Natural killer cell (primary cell): ENCODE measurements at regions not wholly inside any gene's neighbourhood (a gene's known extent, or its start where the extent isn't known, plus 50 kb on each side); places are given as distances from the start of the nearest gene placed in this dataset.

Experiments used
- ATAC-seq, 3 donors: fragments of 150-1000 bp in 2 of 3; fragments of 200-7000 bp in 1 of 3; cut with Tn5 transposase; 1 replicate in 1 of 3; 2 replicates in 2 of 3; pipeline ENCODE4 v1.10.0; 2021; ENCODE audit warnings: mild to moderate bottlenecking in 2 of 3, moderate library complexity in 2 of 3
- DNase-seq, 2 donors: peaks; one replicate each; pipeline versions ENCODE4 v3.0.0 to v3.0.0-alpha.2; 2013 to 2021; ENCODE audit warnings: mixed read lengths in 1 of 2
- H3K27ac ChIP-seq: one replicate; pipeline ENCODE4 v1.5.1; 2013; ENCODE audit warnings: mild to moderate bottlenecking, low read length
- H3K27me3 ChIP-seq: one replicate; pipeline ENCODE4 v1.6.1; 2013; ENCODE audit warnings: low read length; ENCODE audit not compliant: control insufficient read depth, insufficient read depth
- H3K36me3 ChIP-seq: one replicate; pipeline ENCODE4 v1.6.1; 2013; ENCODE audit warnings: low read length; ENCODE audit not compliant: control insufficient read depth, insufficient read depth
- H3K4me1 ChIP-seq: one replicate; pipeline ENCODE4 v1.6.1; 2013; ENCODE audit warnings: low read length; ENCODE audit not compliant: control insufficient read depth, insufficient read depth
- H3K4me3 ChIP-seq: one replicate; pipeline ENCODE4 v1.5.1; 2013; ENCODE audit warnings: low read length
- H3K9me3 ChIP-seq: one replicate; pipeline ENCODE4 v1.6.1; 2013; ENCODE audit warnings: low read length; ENCODE audit not compliant: control insufficient read depth, insufficient read depth
- H3K27ac Mint-ChIP-seq, 2 donors: one replicate each; pipeline ENCODE4 v1.8.0; 2022; ENCODE audit warnings: mild to moderate bottlenecking in 2 of 2, mixed read lengths in 2 of 2, moderate library complexity in 1 of 2
- H3K27me3 Mint-ChIP-seq, 2 donors: one replicate each; pipeline ENCODE4 v1.8.0; 2022; ENCODE audit warnings: low read depth in 2 of 2, mixed read lengths in 2 of 2
- H3K36me3 Mint-ChIP-seq: one replicate; pipeline ENCODE4 v1.8.0; 2022; ENCODE audit warnings: mixed read lengths
- H3K4me1 Mint-ChIP-seq, 2 donors: one replicate each; pipeline ENCODE4 v1.8.0; 2022; ENCODE audit warnings: mixed read lengths in 2 of 2
- H3K4me3 Mint-ChIP-seq: one replicate; pipeline ENCODE4 v1.8.0; 2022; ENCODE audit warnings: mild to moderate bottlenecking, moderate library complexity, mixed read lengths
- H3K9me3 Mint-ChIP-seq, 2 donors: one replicate each; pipeline ENCODE4 v1.8.0; 2022; ENCODE audit warnings: mixed read lengths in 2 of 2
- WGBS: methylation state at CpG from one replicate; pipeline ENCODE4 v1.1.7; 2013; ENCODE audit warnings: missing lambda C conversion rate; ENCODE audit not compliant: insufficient coverage; 5-methylcytosine and 5-hydroxymethylcytosine counted together
- intact Hi-C: fragments of 100-400 bp; cut with micrococcal nuclease; formaldehyde crosslinking; loops from one replicate; pipeline ENCODE4 v1.14.2; 2022
- TF ChIP-seq, protein P1 (sequence below): fragments of 200-600 bp; IDR thresholded peaks from one replicate; pipeline ENCODE4 v1.8.0; 2022; ENCODE audit warnings: antibody characterized with exemption

- H3K4me3 ChIP-seq, result no peak overlapping the region
- Mint-ChIP-seq H3K4me3 (no peak overlapping the region), H3K9me3 (peaks cover 0 to 2% of the 10 kb centered on the region in 2 donors), H3K36me3 (no peaks in the 10 kb centered on the region), H3K27ac (no peak overlapping the region), H3K27me3 (no peaks in the 10 kb centered on the region), H3K4me1 (no peaks in the 10 kb centered on the region)
- WGBS, result 100% methylated on average over 2 of the region's 3 CpGs
- ATAC-seq (no peak), DNase-seq (no peak)
- intact Hi-C loops, result no loop called here
- TF ChIP-seq, protein P1, sequence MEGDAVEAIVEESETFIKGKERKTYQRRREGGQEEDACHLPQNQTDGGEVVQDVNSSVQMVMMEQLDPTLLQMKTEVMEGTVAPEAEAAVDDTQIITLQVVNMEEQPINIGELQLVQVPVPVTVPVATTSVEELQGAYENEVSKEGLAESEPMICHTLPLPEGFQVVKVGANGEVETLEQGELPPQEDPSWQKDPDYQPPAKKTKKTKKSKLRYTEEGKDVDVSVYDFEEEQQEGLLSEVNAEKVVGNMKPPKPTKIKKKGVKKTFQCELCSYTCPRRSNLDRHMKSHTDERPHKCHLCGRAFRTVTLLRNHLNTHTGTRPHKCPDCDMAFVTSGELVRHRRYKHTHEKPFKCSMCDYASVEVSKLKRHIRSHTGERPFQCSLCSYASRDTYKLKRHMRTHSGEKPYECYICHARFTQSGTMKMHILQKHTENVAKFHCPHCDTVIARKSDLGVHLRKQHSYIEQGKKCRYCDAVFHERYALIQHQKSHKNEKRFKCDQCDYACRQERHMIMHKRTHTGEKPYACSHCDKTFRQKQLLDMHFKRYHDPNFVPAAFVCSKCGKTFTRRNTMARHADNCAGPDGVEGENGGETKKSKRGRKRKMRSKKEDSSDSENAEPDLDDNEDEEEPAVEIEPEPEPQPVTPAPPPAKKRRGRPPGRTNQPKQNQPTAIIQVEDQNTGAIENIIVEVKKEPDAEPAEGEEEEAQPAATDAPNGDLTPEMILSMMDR, result no peak
- H3K27ac ChIP-seq, result no peak overlapping the region
- H3K27me3 ChIP-seq, result no peaks in the 10 kb centered on the region
- H3K9me3 ChIP-seq, result no peaks in the 10 kb centered on the region
- no peaks in the 10 kb centered on the region for H3K36me3 ChIP-seq
- no peaks in the 10 kb centered on the region for H3K4me1 ChIP-seq
Observed at GRCh38 chr4:107182347-107182746, 146.2 kb upstream of the DKK2 start.

DNA sequence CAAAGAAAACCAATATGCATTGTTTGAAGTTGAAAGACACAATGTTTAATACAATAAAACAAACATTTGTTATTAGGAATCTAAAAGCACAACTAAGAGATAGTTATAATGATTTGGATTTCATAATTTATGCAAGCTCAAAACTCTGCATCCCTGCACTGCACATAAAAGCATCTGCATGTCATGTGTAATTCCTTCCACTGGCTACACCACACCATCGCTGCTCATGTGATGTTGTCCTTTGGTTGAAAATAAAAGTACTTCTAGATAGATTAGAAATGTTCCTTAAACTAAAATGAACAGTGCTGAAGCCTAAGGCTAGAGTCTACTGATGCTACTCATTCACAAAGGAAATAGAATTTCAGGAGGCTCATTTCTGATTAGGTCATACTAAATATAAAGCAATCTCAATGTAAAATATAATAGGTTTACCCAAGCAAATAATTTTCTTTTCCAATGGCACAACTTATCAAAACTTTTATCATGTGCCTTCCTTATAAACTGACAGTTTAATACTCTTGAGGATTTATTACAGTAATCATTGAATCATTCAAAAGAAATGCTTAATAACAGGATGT lies 130.8 kb upstream of the DKK2 start:
- no peak overlapping the region for H3K4me3 ChIP-seq
- H3K27ac ChIP-seq, result no peak overlapping the region
- Mint-ChIP-seq H3K27ac (no peak overlapping the region), H3K4me1 (no peaks in the 10 kb centered on the region), H3K4me3 (no peak overlapping the region), H3K9me3 (peaks cover 9 to 13% of the 10 kb centered on the region in 2 donors), H3K36me3 (peaks cover 11% of the 10 kb centered on the region), H3K27me3 (no peaks in the 10 kb centered on the region)
- H3K27me3 ChIP-seq, result no peaks in the 10 kb centered on the region
- H3K9me3 ChIP-seq, result no peaks in the 10 kb centered on the region
- no peak for ATAC-seq
- DNase-seq, result no peak
- TF ChIP-seq, protein P1, result no peak
- H3K4me1 ChIP-seq, result no peaks in the 10 kb centered on the region
- WGBS, result no CpG with 5 or more reads among the region's 1 CpG
- intact Hi-C loops, result no loop called here
- no peaks in the 10 kb centered on the region for H3K36me3 ChIP-seq

DNA sequence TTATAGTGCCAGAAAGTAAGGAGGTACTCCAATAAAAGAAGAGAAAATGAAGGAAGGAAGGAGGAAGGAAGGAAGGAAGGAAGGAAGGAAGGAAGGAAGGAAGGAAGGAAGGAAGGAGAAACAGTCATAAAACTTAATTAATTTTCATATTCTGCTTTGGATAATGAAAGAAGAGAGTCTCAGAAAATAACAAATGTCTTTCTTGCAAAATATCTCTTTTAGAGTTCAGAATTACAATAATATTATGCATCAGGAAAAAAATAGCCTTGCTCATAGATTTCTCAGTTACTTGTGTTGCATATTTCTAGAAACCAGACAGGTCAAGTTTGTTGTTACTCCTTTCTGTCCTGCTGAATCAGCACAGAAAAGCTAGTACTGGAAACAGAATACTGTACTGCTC lies 130.1 kb upstream of the DKK2 start:
- ATAC-seq, result no peak
- TF ChIP-seq, protein P1, result no peak
- no peak overlapping the region for H3K27ac ChIP-seq
- H3K36me3 ChIP-seq, result no peaks in the 10 kb centered on the region
- H3K4me3 ChIP-seq, result no peak overlapping the region
- H3K9me3 Mint-ChIP-seq, result peaks cover 7 to 13% of the 10 kb centered on the region in 2 donors
- no peaks in the 10 kb centered on the region for H3K4me1 ChIP-seq
- H3K4me3 Mint-ChIP-seq, result no peak overlapping the region
- DNase-seq, result no peak
- H3K27me3 Mint-ChIP-seq, result no peaks in the 10 kb centered on the region
- H3K9me3 ChIP-seq, result no peaks in the 10 kb centered on the region
- intact Hi-C loops, result no loop called here
- H3K27ac Mint-ChIP-seq, result no peak overlapping the region
- peaks cover 11% of the 10 kb centered on the region for H3K36me3 Mint-ChIP-seq
- no peaks in the 10 kb centered on the region for H3K4me1 Mint-ChIP-seq
- no peaks in the 10 kb centered on the region for H3K27me3 ChIP-seq

DNA sequence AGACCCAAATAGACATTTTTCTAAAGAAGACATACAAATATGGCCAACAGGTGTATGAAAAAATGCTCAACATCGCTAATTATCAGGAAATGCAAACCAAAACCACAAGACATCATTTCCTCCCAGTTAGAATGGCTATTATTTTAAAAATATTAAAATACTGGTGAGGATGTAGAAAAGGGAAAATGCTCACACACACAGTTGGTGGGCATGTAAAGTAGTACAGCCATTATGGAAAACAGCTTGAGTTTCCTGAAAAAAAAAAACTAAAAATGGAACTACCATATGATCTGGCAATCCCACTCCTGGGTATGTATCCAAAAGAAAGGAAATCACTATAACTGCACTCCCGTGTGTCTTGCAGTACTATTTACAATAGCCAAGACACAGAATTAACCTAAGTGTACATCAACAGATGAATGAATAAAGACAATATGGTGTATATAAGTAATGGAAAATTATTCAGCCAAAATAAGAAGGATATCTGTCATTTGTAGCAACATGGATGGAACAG lies 128.9 kb upstream of the DKK2 start:
- Mint-ChIP-seq H3K4me1 (no peaks in the 10 kb centered on the region), H3K4me3 (no peak overlapping the region), H3K9me3 (peaks cover 7 to 16% of the 10 kb centered on the region in 2 donors), H3K27ac (no peak overlapping the region), H3K36me3 (peaks cover 11% of the 10 kb centered on the region), H3K27me3 (no peaks in the 10 kb centered on the region)
- Histone ChIP-seq H3K9me3 (no peaks in the 10 kb centered on the region), H3K4me3 (no peak overlapping the region), H3K27me3 (no peaks in the 10 kb centered on the region), H3K36me3 (no peaks in the 10 kb centered on the region), H3K27ac (no peak overlapping the region), H3K4me1 (no peaks in the 10 kb centered on the region)
- TF ChIP-seq, protein P1, result no peak
- DNase-seq, result no peak
- ATAC-seq, result no peak
- WGBS, result no CpG with 5 or more reads among the region's 2 CpGs
- intact Hi-C loops, result no loop called here
